ENCODE measurements at regions not wholly inside any gene's neighbourhood (a gene's known extent, or its start where the extent isn't known, plus 50 kb on each side); places are given as distances from the start of the nearest gene placed in this dataset.
A peak's percentile ranks its signal among the peaks of the same experiment; 100 is the strongest.

GRCh38 chr12:93972411-93973208 is 175.8 kb upstream of the PLXNC1 start:
- no peak for TF ChIP-seq CTCF (IDR thresholded peaks at IDR 0.05; ENCODE audit: unreplicated experiment in 3 of 3)
- Mint-ChIP-seq H3K36me3 (ENCODE audit: low read depth) (no peaks in the 10 kb centered on the region), H3K27ac (no peak overlapping the region), H3K4me3 (no peak overlapping the region), H3K4me1 (no peaks in the 10 kb centered on the region), H3K27me3 (ENCODE audit: low read depth) (no peaks in the 10 kb centered on the region), H3K9me3 (peaks cover 10% of the 10 kb centered on the region)

- Mint-ChIP-seq H3K27ac (no peak overlapping the region), H3K9me3 (peaks cover 10% of the 10 kb centered on the region), H3K4me3 (no peak overlapping the region), H3K36me3 (ENCODE audit: low read depth) (no peaks in the 10 kb centered on the region), H3K27me3 (ENCODE audit: low read depth) (no peaks in the 10 kb centered on the region), H3K4me1 (no peaks in the 10 kb centered on the region)
- TF ChIP-seq CTCF (IDR thresholded peaks at IDR 0.05; ENCODE audit: unreplicated experiment in 3 of 3), result no peak
Measured at GRCh38 chr12:93974252-93974651, 174.1 kb upstream of the PLXNC1 start.

- TF ChIP-seq CTCF (IDR thresholded peaks at IDR 0.05; ENCODE audit: unreplicated experiment in 3 of 3), result no peak
- Mint-ChIP-seq H3K4me3 (no peak overlapping the region), H3K36me3 (ENCODE audit: low read depth) (no peaks in the 10 kb centered on the region), H3K27ac (no peak overlapping the region), H3K4me1 (peaks cover 5% of the 10 kb centered on the region), H3K9me3 (peaks cover 7% of the 10 kb centered on the region), H3K27me3 (ENCODE audit: low read depth) (peaks cover 4% of the 10 kb centered on the region)
Measured at GRCh38 chr12:93976024-93976423, 172.4 kb upstream of the PLXNC1 start.

GRCh38 chr12:93977081-93977480 is 171.3 kb upstream of the PLXNC1 start:
- Mint-ChIP-seq H3K4me3 (no peak overlapping the region), H3K36me3 (ENCODE audit: low read depth) (no peaks in the 10 kb centered on the region), H3K27ac (no peak overlapping the region), H3K27me3 (ENCODE audit: low read depth) (peaks cover 8% of the 10 kb centered on the region), H3K4me1 (peaks cover 8% of the 10 kb centered on the region), H3K9me3 (peaks cover 2% of the 10 kb centered on the region)
- no peak for TF ChIP-seq CTCF (IDR thresholded peaks at IDR 0.05; ENCODE audit: unreplicated experiment in 3 of 3)

GRCh38 chr12:93978553-93978952 is 169.8 kb upstream of the PLXNC1 start:
- peaks cover 8% of the 10 kb centered on the region for H3K27me3 Mint-ChIP-seq (ENCODE audit: low read depth)
- peaks cover 18% of the 10 kb centered on the region for H3K4me1 Mint-ChIP-seq
- no peak overlapping the region for H3K4me3 Mint-ChIP-seq
- H3K9me3 Mint-ChIP-seq, result no peaks in the 10 kb centered on the region
- no peak for TF ChIP-seq CTCF (IDR thresholded peaks at IDR 0.05; ENCODE audit: unreplicated experiment in 3 of 3)
- H3K27ac Mint-ChIP-seq, result no peak overlapping the region
- H3K36me3 Mint-ChIP-seq (ENCODE audit: low read depth), result no peaks in the 10 kb centered on the region

GRCh38 chr12:93979189-93979588 is 169.2 kb upstream of the PLXNC1 start:
- peak; percentile 13 to 30 (median 24) for TF ChIP-seq CTCF (IDR thresholded peaks at IDR 0.05; ENCODE audit: unreplicated experiment in 3 of 3)
- H3K4me3 Mint-ChIP-seq, result no peak overlapping the region
- H3K4me1 Mint-ChIP-seq, result peaks cover 18% of the 10 kb centered on the region
- H3K27me3 Mint-ChIP-seq (ENCODE audit: low read depth), result peaks cover 8% of the 10 kb centered on the region
- H3K9me3 Mint-ChIP-seq, result no peaks in the 10 kb centered on the region
- H3K27ac Mint-ChIP-seq, result no peak overlapping the region
- H3K36me3 Mint-ChIP-seq (ENCODE audit: low read depth), result no peaks in the 10 kb centered on the region
